ENCODE measurements at regions not wholly inside any gene's neighbourhood (a gene's known extent, or its start where the extent isn't known, plus 50 kb on each side); places are given as distances from the start of the nearest gene placed in this dataset.

- DNase-seq (ENCODE audit: low spot score), result no peak
Observed at GRCh38 chr5:26227245-26227644, 811.1 kb downstream of the CDH9 start.

- no peak for DNase-seq (ENCODE audit: low spot score)
Observed at GRCh38 chr5:26205121-26205520, 833.3 kb downstream of the CDH9 start.

GRCh38 chr5:26193626-26194025 lies 844.8 kb downstream of the CDH9 start:
- no peak for DNase-seq (ENCODE audit: low spot score)

- DNase-seq (ENCODE audit: low spot score), result no peak
Observed at GRCh38 chr5:26192486-26192885, 845.9 kb downstream of the CDH9 start.

GRCh38 chr5:26181582-26181981 lies 856.8 kb downstream of the CDH9 start:
- DNase-seq (ENCODE audit: low spot score), result no peak

- no peak for DNase-seq (ENCODE audit: low spot score)
Observed at GRCh38 chr5:26148569-26149107, 889.7 kb downstream of the CDH9 start.

- DNase-seq (ENCODE audit: low spot score), result no peak
Observed at GRCh38 chr5:26143259-26143658, 895.1 kb downstream of the CDH9 start.

- no peak for DNase-seq (ENCODE audit: low spot score)
Observed at GRCh38 chr5:26121338-26121737, 917.0 kb downstream of the CDH9 start.

- no peak for DNase-seq (ENCODE audit: low spot score)
Observed at GRCh38 chr5:26104175-26104574, 934.2 kb downstream of the CDH9 start.

GRCh38 chr5:26060212-26060611 lies 978.2 kb downstream of the CDH9 start:
- no peak for DNase-seq (ENCODE audit: low spot score)

- no peak for DNase-seq (ENCODE audit: low spot score)
Observed at GRCh38 chr5:26054594-26054993, 983.8 kb downstream of the CDH9 start.

GRCh38 chr5:26034813-26035212 lies 1003.6 kb downstream of the CDH9 start:
- no peak for DNase-seq (ENCODE audit: low spot score)

- no peak for DNase-seq (ENCODE audit: low spot score)
Observed at GRCh38 chr5:26031481-26031880, 1006.9 kb downstream of the CDH9 start.

- DNase-seq (ENCODE audit: low spot score), result no peak
Observed at GRCh38 chr5:26026044-26026443, 1012.3 kb downstream of the CDH9 start.

- no peak for DNase-seq (ENCODE audit: low spot score)
Observed at GRCh38 chr5:26024774-26025173, 1013.6 kb downstream of the CDH9 start.

GRCh38 chr5:26023361-26023760 lies 1015.0 kb downstream of the CDH9 start:
- DNase-seq (ENCODE audit: low spot score), result no peak

GRCh38 chr5:26014206-26014605 lies 1024.2 kb downstream of the CDH9 start:
- no peak for DNase-seq (ENCODE audit: low spot score)

GRCh38 chr5:26012078-26012477 lies 1026.3 kb downstream of the CDH9 start:
- no peak for DNase-seq (ENCODE audit: low spot score)

- DNase-seq (ENCODE audit: low spot score), result no peak
Observed at GRCh38 chr5:26009742-26010141, 1028.6 kb downstream of the CDH9 start.

- no peak for DNase-seq (ENCODE audit: low spot score)
Observed at GRCh38 chr5:26003966-26004365, 1034.4 kb downstream of the CDH9 start.

- DNase-seq (ENCODE audit: low spot score), result no peak
Observed at GRCh38 chr5:25995209-25995608, 1043.2 kb downstream of the CDH9 start.

- no peak for DNase-seq (ENCODE audit: low spot score)
Observed at GRCh38 chr5:25993701-25994100, 1044.7 kb downstream of the CDH9 start.

- no peak for DNase-seq (ENCODE audit: low spot score)
Observed at GRCh38 chr5:25991639-25992038, 1046.7 kb downstream of the CDH9 start.

- no peak for DNase-seq (ENCODE audit: low spot score)
Observed at GRCh38 chr5:25990771-25991170, 1047.6 kb downstream of the CDH9 start.

GRCh38 chr5:25979086-25979485 lies 1059.3 kb downstream of the CDH9 start:
- DNase-seq (ENCODE audit: low spot score), result no peak
